GDM1 (cell line): ENCODE measurements at regions not wholly inside any gene's neighbourhood (a gene's known extent, or its start where the extent isn't known, plus 50 kb on each side); places are given as distances from the start of the nearest gene placed in this dataset.

Source experiments
- DNase-seq: peaks from one replicate; lab custom pipeline; 2025; lab: John Stamatoyannopoulos, UW

GRCh38 chr1:87720561-87720960 is 391.9 kb downstream of the LMO4 start:
- no peak for DNase-seq

GRCh38 chr1:87723193-87723592 is 394.5 kb downstream of the LMO4 start:
- DNase-seq, result no peak

GRCh38 chr1:87728169-87728568 is 399.5 kb downstream of the LMO4 start:
- DNase-seq, result no peak

- DNase-seq, result no peak
Observed at GRCh38 chr1:87730274-87731216, 401.9 kb downstream of the LMO4 start.

- DNase-seq, result no peak
Observed at GRCh38 chr1:87733386-87733785, 404.7 kb downstream of the LMO4 start.

GRCh38 chr1:87735750-87736149 is 407.1 kb downstream of the LMO4 start:
- no peak for DNase-seq

- no peak for DNase-seq
Observed at GRCh38 chr1:87739141-87739540, 410.5 kb downstream of the LMO4 start.

GRCh38 chr1:87739704-87740103 is 411.0 kb downstream of the LMO4 start:
- no peak for DNase-seq

GRCh38 chr1:87743256-87743655 is 414.6 kb downstream of the LMO4 start:
- DNase-seq, result no peak

GRCh38 chr1:87744056-87744455 is 415.4 kb downstream of the LMO4 start:
- DNase-seq, result no peak

GRCh38 chr1:87744763-87745162 is 416.1 kb downstream of the LMO4 start:
- no peak for DNase-seq

- DNase-seq, result no peak
Observed at GRCh38 chr1:87753366-87753765, 424.7 kb downstream of the LMO4 start.

GRCh38 chr1:87754139-87754538 is 425.5 kb downstream of the LMO4 start:
- DNase-seq, result no peak

- no peak for DNase-seq
Observed at GRCh38 chr1:87757676-87758075, 429.0 kb downstream of the LMO4 start.

- no peak for DNase-seq
Observed at GRCh38 chr1:87759421-87760087, 430.9 kb downstream of the LMO4 start.

- no peak for DNase-seq
Observed at GRCh38 chr1:87760155-87760554, 431.5 kb downstream of the LMO4 start.

- no peak for DNase-seq
Observed at GRCh38 chr1:87760654-87761053, 432.0 kb downstream of the LMO4 start.

GRCh38 chr1:87763483-87763882 is 434.8 kb downstream of the LMO4 start:
- no peak for DNase-seq

- no peak for DNase-seq
Observed at GRCh38 chr1:87765057-87765680, 436.5 kb downstream of the LMO4 start.

- DNase-seq, result no peak
Observed at GRCh38 chr1:87765681-87766070, 437.0 kb downstream of the LMO4 start.

GRCh38 chr1:87766737-87767136 is 438.1 kb downstream of the LMO4 start:
- DNase-seq, result no peak

- DNase-seq, result no peak
Observed at GRCh38 chr1:87778896-87779295, 450.2 kb downstream of the LMO4 start.

- DNase-seq, result no peak
Observed at GRCh38 chr1:87781554-87781953, 452.9 kb downstream of the LMO4 start.
